Stimulated activated naive B cell treated with anti-CD40 and anti-IgM and Interleukin-4, amounts not matched to agents 10 μg/mL and 1 μg/mL and 100 μg/mL, for 72 hours (primary cell): ENCODE measurements at regions not wholly inside any gene's neighbourhood (a gene's known extent, or its start where the extent isn't known, plus 50 kb on each side); places are given as distances from the start of the nearest gene placed in this dataset.
"Not testable (repeated sequence)": the region's sequence is repeated elsewhere in the genome, so short reads cannot be mapped to it uniquely, and the experiment has no call there.

Experiments
- ATAC-seq, 2 donors: fragments of 150-1000 bp; cut with Tn5 transposase; replicated peaks; 2 replicates each; pipeline ENCODE4 v1.10.0; 2021; ENCODE audit warnings: moderate library complexity in 1 of 2
- DNase-seq: peaks from one replicate; pipeline ENCODE4 v3.0.0; 2021
- H3K27ac Mint-ChIP-seq: one replicate; pipeline ENCODE4 v1.8.0; 2022; ENCODE audit warnings: mild to moderate bottlenecking, mixed read lengths
- H3K27me3 Mint-ChIP-seq, 2 donors: one replicate each; pipeline ENCODE4 v1.8.0; 2022; ENCODE audit warnings: mixed read lengths in 2 of 2
- H3K36me3 Mint-ChIP-seq, 2 donors: one replicate each; pipeline ENCODE4 v1.8.0; 2022; ENCODE audit warnings: mixed read lengths in 2 of 2, mild to moderate bottlenecking in 1 of 2
- H3K4me1 Mint-ChIP-seq, 2 donors: one replicate each; pipeline ENCODE4 v1.8.0; 2022; ENCODE audit warnings: mixed read lengths in 2 of 2, mild to moderate bottlenecking in 1 of 2
- H3K4me3 Mint-ChIP-seq, 2 donors: one replicate each; pipeline ENCODE4 v1.8.0; 2022; ENCODE audit warnings: mild to moderate bottlenecking in 2 of 2, mixed read lengths in 2 of 2, moderate library complexity in 1 of 2
- H3K9me3 Mint-ChIP-seq, 2 donors: one replicate each; pipeline ENCODE4 v1.8.0; 2022; ENCODE audit warnings: mixed read lengths in 2 of 2, mild to moderate bottlenecking in 1 of 2

GRCh38 chr15:100726421-100727190, 124.2 kb downstream of the ASB7 start:
- Mint-ChIP-seq H3K27me3 (peaks cover 7 to 11% of the 10 kb centered on the region in 2 donors), H3K27ac (no peak overlapping the region), H3K36me3 (no peaks in the 10 kb centered on the region), H3K9me3 (no peaks in the 10 kb centered on the region), H3K4me3 (no peak overlapping the region), H3K4me1 (no peaks in the 10 kb centered on the region)
- no peak for DNase-seq
- no peak for ATAC-seq

- Mint-ChIP-seq H3K4me3 (no peak overlapping the region), H3K27me3 (peaks cover 7 to 11% of the 10 kb centered on the region in 2 donors), H3K4me1 (no peaks in the 10 kb centered on the region), H3K9me3 (no peaks in the 10 kb centered on the region), H3K27ac (no peak overlapping the region), H3K36me3 (no peaks in the 10 kb centered on the region)
- DNase-seq, result no peak
- no peak for ATAC-seq
Measured at GRCh38 chr15:100727291-100727851, 125.0 kb downstream of the ASB7 start.

- Mint-ChIP-seq H3K4me1 (no peaks in the 10 kb centered on the region), H3K36me3 (no peaks in the 10 kb centered on the region), H3K9me3 (no peaks in the 10 kb centered on the region), H3K27me3 (peaks cover 7 to 11% of the 10 kb centered on the region in 2 donors), H3K27ac (no peak overlapping the region), H3K4me3 (no peak overlapping the region)
- ATAC-seq (no peak), DNase-seq (no peak)
Measured at GRCh38 chr15:100728371-100729201, 126.2 kb downstream of the ASB7 start.

- peaks cover 2 to 6% of the 10 kb centered on the region in 2 donors for H3K9me3 Mint-ChIP-seq
- H3K4me3 Mint-ChIP-seq, result no peak overlapping the region
- ATAC-seq, result no peak
- H3K27me3 Mint-ChIP-seq, result peaks cover 7 to 11% of the 10 kb centered on the region in 2 donors
- H3K4me1 Mint-ChIP-seq, result no peaks in the 10 kb centered on the region
- DNase-seq, result no peak
- H3K27ac Mint-ChIP-seq, result no peak overlapping the region
- H3K36me3 Mint-ChIP-seq, result no peaks in the 10 kb centered on the region
Measured at GRCh38 chr15:100729461-100729860, 127.1 kb downstream of the ASB7 start.

GRCh38 chr15:100730129-100730528, 127.7 kb downstream of the ASB7 start:
- H3K36me3 Mint-ChIP-seq, result no peaks in the 10 kb centered on the region
- DNase-seq, result no peak
- no peak overlapping the region for H3K4me3 Mint-ChIP-seq
- peaks cover 2 to 6% of the 10 kb centered on the region in 2 donors for H3K9me3 Mint-ChIP-seq
- H3K4me1 Mint-ChIP-seq, result no peaks in the 10 kb centered on the region
- peaks cover 7 to 15% of the 10 kb centered on the region in 2 donors for H3K27me3 Mint-ChIP-seq
- no peak for ATAC-seq
- no peak overlapping the region for H3K27ac Mint-ChIP-seq

GRCh38 chr15:100730655-100731266, 128.4 kb downstream of the ASB7 start:
- Mint-ChIP-seq H3K9me3 (peaks cover 2 to 6% of the 10 kb centered on the region in 2 donors), H3K4me1 (no peaks in the 10 kb centered on the region), H3K27me3 (peaks cover 7 to 19% of the 10 kb centered on the region in 2 donors), H3K36me3 (no peaks in the 10 kb centered on the region), H3K27ac (no peak overlapping the region), H3K4me3 (no peak overlapping the region)
- ATAC-seq, result no peak
- DNase-seq, result no peak

- Mint-ChIP-seq H3K4me3 (no peak overlapping the region), H3K4me1 (no peaks in the 10 kb centered on the region), H3K27ac (no peak overlapping the region), H3K27me3 (peaks cover 7 to 23% of the 10 kb centered on the region in 2 donors), H3K9me3 (peaks cover 2 to 6% of the 10 kb centered on the region in 2 donors), H3K36me3 (no peaks in the 10 kb centered on the region)
- ATAC-seq (no peak), DNase-seq (no peak)
Measured at GRCh38 chr15:100731267-100732152, 129.1 kb downstream of the ASB7 start.

GRCh38 chr15:100732211-100733055, 130.0 kb downstream of the ASB7 start:
- H3K4me3 Mint-ChIP-seq, result no peak overlapping the region
- peaks cover 7 to 25% of the 10 kb centered on the region in 2 donors for H3K27me3 Mint-ChIP-seq
- H3K36me3 Mint-ChIP-seq, result no peaks in the 10 kb centered on the region
- DNase-seq, result no peak
- no peaks in the 10 kb centered on the region for H3K4me1 Mint-ChIP-seq
- H3K9me3 Mint-ChIP-seq, result peaks cover 2 to 6% of the 10 kb centered on the region in 2 donors
- H3K27ac Mint-ChIP-seq, result no peak overlapping the region
- no peak for ATAC-seq

GRCh38 chr15:100733101-100733842, 130.9 kb downstream of the ASB7 start:
- H3K27me3 Mint-ChIP-seq, result peaks cover 7 to 21% of the 10 kb centered on the region in 2 donors
- no peak for ATAC-seq
- H3K27ac Mint-ChIP-seq, result no peak overlapping the region
- no peaks in the 10 kb centered on the region for H3K36me3 Mint-ChIP-seq
- peaks cover 2 to 6% of the 10 kb centered on the region in 2 donors for H3K9me3 Mint-ChIP-seq
- H3K4me3 Mint-ChIP-seq, result no peak overlapping the region
- H3K4me1 Mint-ChIP-seq, result no peaks in the 10 kb centered on the region
- DNase-seq, result no peak

GRCh38 chr15:100733843-100734185, 131.4 kb downstream of the ASB7 start:
- not testable (repeated sequence) for ATAC-seq

GRCh38 chr15:100734586-100734985, 132.2 kb downstream of the ASB7 start:
- Mint-ChIP-seq H3K27ac (no peak overlapping the region), H3K4me1 (no peaks in the 10 kb centered on the region), H3K36me3 (no peaks in the 10 kb centered on the region), H3K9me3 (peaks cover 2 to 6% of the 10 kb centered on the region in 2 donors), H3K27me3 (peaks cover 6 to 21% of the 10 kb centered on the region in 2 donors), H3K4me3 (no peak overlapping the region)
- ATAC-seq (no peak), DNase-seq (no peak)

More at GRCh38 chr15:100733843-100734185, 131.4 kb downstream of the ASB7 start:
- not testable (repeated sequence) for H3K27ac Mint-ChIP-seq, H3K4me3 Mint-ChIP-seq, DNase-seq, H3K4me1 Mint-ChIP-seq, H3K9me3 Mint-ChIP-seq, H3K36me3 Mint-ChIP-seq
- peaks cover 11 to 21% of the 10 kb centered on the region in 2 donors for H3K27me3 Mint-ChIP-seq
